IMR-90 (cell line): ENCODE measurements at regions not wholly inside any gene's neighbourhood (a gene's known extent, or its start where the extent isn't known, plus 50 kb on each side); places are given as distances from the start of the nearest gene placed in this dataset.

Source experiments
- ATAC-seq: fragments of 200-7000 bp; cut with Tn5 transposase; 2 replicates; pipeline ENCODE4 v1.9.1; 2020; ENCODE audit warnings: low read depth, mild to moderate bottlenecking, moderate library complexity
- BruUV-seq: library from RNA; stranded (reverse); fragments of 400-500 nt; replicated peaks from 2 replicates; lab custom pipeline; 2021; lab: Mats Ljungman, UMichigan
- CTCF ChIA-PET: fragments of 300-600 bp; formaldehyde crosslinking; extraction: SDS; loops from one replicate; lab custom pipeline; 2021; ENCODE audit warnings: antibody characterized with exemption; lab: Yijun Ruan, JAX
- POLR2A ChIA-PET: fragments of 300-600 bp; sonication (Branson Sonifier 250); formaldehyde crosslinking; loops from one replicate; lab custom pipeline; 2022; ENCODE audit warnings: antibody characterized with exemption; ENCODE audit not compliant: unreplicated experiment; lab: Charles Lee
- DNase-seq: peaks from one replicate; pipeline ENCODE4 v3.0.0; 2013
- H2AFZ ChIP-seq: replicated peaks from 2 replicates; pipeline ENCODE3; 2013; ENCODE audit warnings: low read length, mild to moderate bottlenecking; ENCODE audit not compliant: poor library complexity
- H2AK5ac ChIP-seq: 2 replicates; pipeline ENCODE4 v1.6.1; 2013; ENCODE audit warnings: low read depth, low read length, inconsistent platforms
- H2AK9ac ChIP-seq: replicated peaks from 2 replicates; pipeline ENCODE3; 2013; ENCODE audit warnings: mild to moderate bottlenecking, low read depth, low read length, moderate library complexity; ENCODE audit not compliant: poor library complexity
- H2BK120ac ChIP-seq: 2 replicates; pipeline ENCODE4 v1.6.1; 2013; ENCODE audit warnings: low read depth, low read length, inconsistent platforms
- H2BK15ac ChIP-seq: 3 replicates; pipeline ENCODE4 v1.6.1; 2013; ENCODE audit warnings: low read depth, low read length, inconsistent platforms
- H2BK20ac ChIP-seq: 2 replicates; pipeline ENCODE4 v1.6.1; 2013; ENCODE audit warnings: low read depth, mild to moderate bottlenecking, inconsistent platforms, low read length, moderate library complexity
- H2BK5ac ChIP-seq: 2 replicates; pipeline ENCODE4 v1.6.1; 2013; ENCODE audit warnings: mild to moderate bottlenecking, low read depth, low read length, inconsistent platforms; ENCODE audit not compliant: poor library complexity, severe bottlenecking
- H3K14ac ChIP-seq: replicated peaks from 2 replicates; pipeline ENCODE4 v1.6.1; 2013; ENCODE audit warnings: low read depth, low read length, inconsistent platforms
- H3K18ac ChIP-seq: 2 replicates; pipeline ENCODE4 v1.6.1; 2013; ENCODE audit warnings: low read depth, low read length, control low read depth
- H3K23ac ChIP-seq: 2 replicates; pipeline ENCODE4 v1.6.1; 2013; ENCODE audit warnings: low read depth, low read length, inconsistent platforms
- H3K27ac ChIP-seq: 2 replicates; pipeline ENCODE4 v1.5.1; 2013; ENCODE audit warnings: mild to moderate bottlenecking, control low read depth, low read length; ENCODE audit not compliant: insufficient read depth
- H3K27me3 ChIP-seq: 2 replicates; pipeline ENCODE4 v1.6.1; 2013; ENCODE audit warnings: low read length; ENCODE audit not compliant: control insufficient read depth, insufficient read depth
- H3K36me3 ChIP-seq: 2 replicates; pipeline ENCODE4 v1.6.1; 2013; ENCODE audit warnings: low read length, mixed read lengths; ENCODE audit not compliant: control insufficient read depth, insufficient read depth
- H3K4ac ChIP-seq: 2 replicates; pipeline ENCODE4 v1.6.1; 2013; ENCODE audit warnings: low read depth, low read length, inconsistent platforms
- H3K4me1 ChIP-seq: 2 replicates; pipeline ENCODE4 v1.6.1; 2013; ENCODE audit warnings: low read length, mixed read lengths; ENCODE audit not compliant: control insufficient read depth, insufficient read depth
- H3K4me2 ChIP-seq: 2 replicates; pipeline ENCODE4 v1.6.1; 2013; ENCODE audit warnings: low read depth, mild to moderate bottlenecking, control low read depth, low read length, moderate library complexity
- H3K4me3 ChIP-seq: 2 replicates; pipeline ENCODE4 v1.5.1; 2013; ENCODE audit warnings: low read depth, mild to moderate bottlenecking, control low read depth, low read length, moderate library complexity; ENCODE audit not compliant: insufficient read depth
- H3K56ac ChIP-seq: 2 replicates; pipeline ENCODE4 v1.6.1; 2013; ENCODE audit warnings: low read length, inconsistent platforms; ENCODE audit not compliant: insufficient read depth; ENCODE audit errors: extremely low read depth
- H3K79me1 ChIP-seq, 2 experiments: 2 replicates each; pipeline ENCODE4 v1.6.1; 2013; ENCODE audit warnings: low read length in 2 of 2, inconsistent platforms in 1 of 2, low read depth in 1 of 2
- H3K9ac ChIP-seq: 2 replicates; pipeline ENCODE4 v1.6.1; 2013; ENCODE audit warnings: low read depth, low read length, control low read depth
- H3K9me1 ChIP-seq: 2 replicates; pipeline ENCODE4 v1.6.1; 2013; ENCODE audit warnings: low read length, inconsistent platforms; ENCODE audit not compliant: insufficient read depth
- H3K9me3 ChIP-seq: 2 replicates; pipeline ENCODE4 v1.6.1; 2013; ENCODE audit warnings: low read length; ENCODE audit not compliant: control insufficient read depth, insufficient read depth
- H4K20me1 ChIP-seq: 2 replicates; pipeline ENCODE4 v1.6.1; 2013; ENCODE audit warnings: low read length, inconsistent platforms; ENCODE audit not compliant: insufficient read depth
- H4K5ac ChIP-seq: 2 replicates; pipeline ENCODE4 v1.6.1; 2013; ENCODE audit warnings: mild to moderate bottlenecking, low read depth, low read length, control low read depth
- H4K8ac ChIP-seq, 2 experiments: 2 replicates each; pipeline ENCODE4 v1.6.1; 2013; ENCODE audit warnings: low read depth in 2 of 2, low read length in 2 of 2, control low read depth in 1 of 2, inconsistent platforms in 1 of 2
- H4K91ac ChIP-seq: 2 replicates; pipeline ENCODE4 v1.6.1; 2013; ENCODE audit warnings: low read depth, low read length, inconsistent platforms; ENCODE audit not compliant: insufficient read depth
- BHLHE40 ChIP-seq: fragments of 150-350 bp; IDR thresholded peaks from 2 replicates; pipeline ENCODE4 v1.6.1; 2016; ENCODE audit warnings: mild to moderate bottlenecking, low read depth, low read length
- CEBPB ChIP-seq: IDR thresholded peaks from 2 replicates; pipeline ENCODE4 v1.6.1; 2012; ENCODE audit warnings: low read depth, low read length, improper control_type of control experiment
- CHD1 ChIP-seq: IDR thresholded peaks from 2 replicates; pipeline ENCODE4 v1.6.1; 2012; ENCODE audit warnings: low read depth, low read length, improper control_type of control experiment
- FOS ChIP-seq: fragments of 150-350 bp; IDR thresholded peaks from 2 replicates; pipeline ENCODE4 v1.6.1; 2016; ENCODE audit warnings: low read depth, low read length
- MAFK ChIP-seq: IDR thresholded peaks from 2 replicates; pipeline ENCODE4 v1.6.1; 2012; ENCODE audit warnings: low read depth, low read length, improper control_type of control experiment
- MAZ ChIP-seq: IDR thresholded peaks from 2 replicates; pipeline ENCODE4 v1.6.1; 2012; ENCODE audit warnings: low read depth, mild to moderate bottlenecking, low read length, improper control_type of control experiment, moderate library complexity, borderline replicate concordance
- MXI1 ChIP-seq: IDR thresholded peaks from 2 replicates; pipeline ENCODE4 v1.6.1; 2012; ENCODE audit warnings: low read depth, mild to moderate bottlenecking, low read length, moderate library complexity, borderline replicate concordance
- NFE2L2 ChIP-seq: fragments of 150-350 bp; IDR thresholded peaks from 2 replicates; pipeline ENCODE4 v1.6.1; 2016; ENCODE audit warnings: low read depth, mild to moderate bottlenecking, low read length
- POLR2A ChIP-seq: IDR thresholded peaks from 2 replicates; pipeline ENCODE4 v1.6.1; 2012; ENCODE audit warnings: mild to moderate bottlenecking, low read depth, low read length
- RAD21 ChIP-seq: IDR thresholded peaks from 2 replicates; pipeline ENCODE4 v1.6.1; 2012; ENCODE audit warnings: low read length, improper control_type of control experiment
- RCOR1 ChIP-seq: IDR thresholded peaks from 2 replicates; pipeline ENCODE4 v1.6.1; 2012; ENCODE audit warnings: mild to moderate bottlenecking, low read length, improper control_type of control experiment; ENCODE audit not compliant: insufficient replicate concordance
- RFX5 ChIP-seq: IDR thresholded peaks from 2 replicates; pipeline ENCODE4 v1.8.0; 2012; ENCODE audit warnings: low read depth, mild to moderate bottlenecking, low read length, moderate library complexity
- SMC3 ChIP-seq: fragments of 150-350 bp; IDR thresholded peaks from 2 replicates; pipeline ENCODE4 v1.6.1; 2016; ENCODE audit warnings: low read depth, mild to moderate bottlenecking, antibody characterized with exemption, low read length, moderate library complexity
- WGBS, 2 experiments: methylation state at CpG; one replicate each; pipeline versions ENCODE4 v1.1.5 to v1.1.7; 2013; ENCODE audit warnings: missing lambda C conversion rate in 2 of 2; ENCODE audit not compliant: insufficient read length in 1 of 2; ENCODE audit errors: extremely low coverage in 2 of 2; 5-methylcytosine and 5-hydroxymethylcytosine counted together
- dilution Hi-C: fragments of 300-500 bp; cut with HindIII; formaldehyde crosslinking; loops from one replicate; pipeline ENCODE4 v1.14.3; 2018; ENCODE audit warnings: low sequenced_read_pairs; ENCODE audit not compliant: unreplicated experiment
- in situ Hi-C: fragments of 300-500 bp; cut with MboI; formaldehyde crosslinking; loops from 3 replicates; pipeline ENCODE4 v1.14.3; 2019; ENCODE audit warnings: low sequenced_read_pairs, inconsistent platforms, mixed read lengths
- intact Hi-C: fragments of 100-400 bp; cut with micrococcal nuclease; formaldehyde crosslinking; loops from 2 replicates; pipeline ENCODE4 v1.10.0; 2022
- TF ChIP-seq, protein P1 (sequence below): fragments of 150-350 bp; IDR thresholded peaks from 2 replicates; pipeline ENCODE4 v1.6.1; 2016; ENCODE audit warnings: low read depth, mild to moderate bottlenecking, low read length, moderate library complexity, borderline replicate concordance
- TF ChIP-seq, protein P2 (sequence below): conservative IDR thresholded peaks from 2 replicates; pipeline ENCODE4 v1.5.1; 2012; ENCODE audit warnings: mild to moderate bottlenecking, low read depth, low read length, improper control_type of control experiment
- TF ChIP-seq, protein P3 (sequence below): fragments of 150-350 bp; IDR thresholded peaks from 2 replicates; pipeline ENCODE4 v1.6.1; 2017; ENCODE audit warnings: mild to moderate bottlenecking, antibody characterized with exemption, low read length, low read depth

DNA sequence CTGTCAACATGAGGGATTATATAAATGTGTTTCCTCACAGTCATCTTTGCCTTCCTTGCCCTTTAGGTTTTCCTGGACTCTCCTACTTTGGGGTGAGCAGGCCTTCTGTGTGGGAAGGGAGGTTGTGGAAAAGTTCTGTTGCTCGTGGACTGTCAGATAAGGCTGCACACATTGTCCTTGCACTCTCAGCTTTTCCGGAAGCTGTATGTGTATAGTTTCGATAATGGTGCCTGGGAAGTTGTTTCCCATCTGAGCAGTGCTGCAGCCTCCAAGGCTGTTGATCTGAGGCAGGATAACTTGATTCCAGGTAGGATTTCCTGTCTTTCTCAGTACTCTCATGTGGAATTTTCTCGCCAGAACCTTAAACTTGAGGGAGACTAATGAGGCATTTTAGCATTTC is 297.8 kb upstream of the AZI2 start:
- H3K27ac ChIP-seq: no peak overlapping the region
- H4K8ac ChIP-seq: no peak overlapping the region
- no peak overlapping the region for H3K9ac ChIP-seq
- H3K4me3 ChIP-seq: no peak overlapping the region
- no peak overlapping the region for H3K4me2 ChIP-seq
- ChIA-PET POLR2A (no interaction called here), CTCF (interaction anchor here (1.1 kb wide), 1 partner anchor 22 kb away, joined by 3 read pairs; no protein-coding TSS in a partner anchor)
- H3K9me1 ChIP-seq: no peaks in the 10 kb centered on the region
- no peak overlapping the region for H2BK15ac ChIP-seq
- ATAC-seq (no peak), DNase-seq (no peak)
- H3K9me3 ChIP-seq: no peaks in the 10 kb centered on the region
- no peak overlapping the region for H2BK120ac ChIP-seq
- H3K27me3 ChIP-seq: no peaks in the 10 kb centered on the region
- TF ChIP-seq RAD21 (no peak), NFE2L2 (no peak), CEBPB (no peak), POLR2A (no peak), RFX5 (no peak), CHD1 (no peak), MAZ (no peak), SMC3 (no peak), MXI1 (no peak), RCOR1 (no peak), BHLHE40 (no peak), FOS (no peak), MAFK (no peak)
- TF ChIP-seq, protein P1, sequence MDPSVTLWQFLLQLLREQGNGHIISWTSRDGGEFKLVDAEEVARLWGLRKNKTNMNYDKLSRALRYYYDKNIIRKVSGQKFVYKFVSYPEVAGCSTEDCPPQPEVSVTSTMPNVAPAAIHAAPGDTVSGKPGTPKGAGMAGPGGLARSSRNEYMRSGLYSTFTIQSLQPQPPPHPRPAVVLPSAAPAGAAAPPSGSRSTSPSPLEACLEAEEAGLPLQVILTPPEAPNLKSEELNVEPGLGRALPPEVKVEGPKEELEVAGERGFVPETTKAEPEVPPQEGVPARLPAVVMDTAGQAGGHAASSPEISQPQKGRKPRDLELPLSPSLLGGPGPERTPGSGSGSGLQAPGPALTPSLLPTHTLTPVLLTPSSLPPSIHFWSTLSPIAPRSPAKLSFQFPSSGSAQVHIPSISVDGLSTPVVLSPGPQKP: no peak
- TF ChIP-seq, protein P2, sequence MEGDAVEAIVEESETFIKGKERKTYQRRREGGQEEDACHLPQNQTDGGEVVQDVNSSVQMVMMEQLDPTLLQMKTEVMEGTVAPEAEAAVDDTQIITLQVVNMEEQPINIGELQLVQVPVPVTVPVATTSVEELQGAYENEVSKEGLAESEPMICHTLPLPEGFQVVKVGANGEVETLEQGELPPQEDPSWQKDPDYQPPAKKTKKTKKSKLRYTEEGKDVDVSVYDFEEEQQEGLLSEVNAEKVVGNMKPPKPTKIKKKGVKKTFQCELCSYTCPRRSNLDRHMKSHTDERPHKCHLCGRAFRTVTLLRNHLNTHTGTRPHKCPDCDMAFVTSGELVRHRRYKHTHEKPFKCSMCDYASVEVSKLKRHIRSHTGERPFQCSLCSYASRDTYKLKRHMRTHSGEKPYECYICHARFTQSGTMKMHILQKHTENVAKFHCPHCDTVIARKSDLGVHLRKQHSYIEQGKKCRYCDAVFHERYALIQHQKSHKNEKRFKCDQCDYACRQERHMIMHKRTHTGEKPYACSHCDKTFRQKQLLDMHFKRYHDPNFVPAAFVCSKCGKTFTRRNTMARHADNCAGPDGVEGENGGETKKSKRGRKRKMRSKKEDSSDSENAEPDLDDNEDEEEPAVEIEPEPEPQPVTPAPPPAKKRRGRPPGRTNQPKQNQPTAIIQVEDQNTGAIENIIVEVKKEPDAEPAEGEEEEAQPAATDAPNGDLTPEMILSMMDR: no peak
- TF ChIP-seq, protein P3, sequence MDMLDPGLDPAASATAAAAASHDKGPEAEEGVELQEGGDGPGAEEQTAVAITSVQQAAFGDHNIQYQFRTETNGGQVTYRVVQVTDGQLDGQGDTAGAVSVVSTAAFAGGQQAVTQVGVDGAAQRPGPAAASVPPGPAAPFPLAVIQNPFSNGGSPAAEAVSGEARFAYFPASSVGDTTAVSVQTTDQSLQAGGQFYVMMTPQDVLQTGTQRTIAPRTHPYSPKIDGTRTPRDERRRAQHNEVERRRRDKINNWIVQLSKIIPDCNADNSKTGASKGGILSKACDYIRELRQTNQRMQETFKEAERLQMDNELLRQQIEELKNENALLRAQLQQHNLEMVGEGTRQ: no peak
- intact Hi-C loops (no loop called here), dilution Hi-C loops (no loop called here), in situ Hi-C loops (no loop called here)
- no peaks in the 10 kb centered on the region for H3K4me1 ChIP-seq
- H2AK5ac ChIP-seq: no peak overlapping the region
- no TSS peak for BruUV-seq
- no peak overlapping the region for H3K56ac ChIP-seq
- H3K18ac ChIP-seq: no peak overlapping the region
- H3K79me1 ChIP-seq: no peaks in the 10 kb centered on the region
- no peak overlapping the region for H2AFZ ChIP-seq
- no peak overlapping the region for H2BK5ac ChIP-seq
- H3K4ac ChIP-seq: no peak overlapping the region
- H2AK9ac ChIP-seq: no peak overlapping the region
- no CpG with 5 or more reads among the region's 4 CpGs for WGBS, 2 experiments
- H3K36me3 ChIP-seq: no peaks in the 10 kb centered on the region
- no peak overlapping the region for H4K5ac ChIP-seq
- no peak overlapping the region for H3K14ac ChIP-seq
- H4K91ac ChIP-seq: no peak overlapping the region
- H2BK20ac ChIP-seq: no peak overlapping the region
- no peaks in the 10 kb centered on the region for H4K20me1 ChIP-seq
- no peak overlapping the region for H3K23ac ChIP-seq
